ENCODE measurements at regions not wholly inside any gene's neighbourhood (a gene's known extent, or its start where the extent isn't known, plus 50 kb on each side); places are given as distances from the start of the nearest gene placed in this dataset.

DNA sequence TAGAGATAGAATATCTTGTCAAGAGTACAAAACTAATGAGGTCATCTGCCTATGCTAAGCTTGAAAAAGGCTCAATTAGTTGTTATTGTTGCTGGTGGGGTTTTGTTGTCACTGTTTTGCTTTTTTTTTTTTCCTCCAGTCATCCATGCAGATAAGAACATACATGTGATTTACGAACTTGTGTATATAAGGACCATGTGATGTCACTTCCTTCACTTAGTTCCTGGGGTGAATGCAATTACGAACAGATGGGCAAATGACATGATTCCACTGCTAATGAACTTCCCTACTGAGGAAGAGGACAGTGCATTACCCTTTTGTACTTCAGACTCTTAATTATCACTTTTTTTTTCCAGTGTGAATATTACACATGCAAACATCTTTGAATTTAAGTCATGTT is 1175.3 kb upstream of the GJE1 start:
- TF ChIP-seq POLR2A (IDR thresholded peaks at IDR 0.05): no peak
- TF ChIP-seq, protein P1, sequence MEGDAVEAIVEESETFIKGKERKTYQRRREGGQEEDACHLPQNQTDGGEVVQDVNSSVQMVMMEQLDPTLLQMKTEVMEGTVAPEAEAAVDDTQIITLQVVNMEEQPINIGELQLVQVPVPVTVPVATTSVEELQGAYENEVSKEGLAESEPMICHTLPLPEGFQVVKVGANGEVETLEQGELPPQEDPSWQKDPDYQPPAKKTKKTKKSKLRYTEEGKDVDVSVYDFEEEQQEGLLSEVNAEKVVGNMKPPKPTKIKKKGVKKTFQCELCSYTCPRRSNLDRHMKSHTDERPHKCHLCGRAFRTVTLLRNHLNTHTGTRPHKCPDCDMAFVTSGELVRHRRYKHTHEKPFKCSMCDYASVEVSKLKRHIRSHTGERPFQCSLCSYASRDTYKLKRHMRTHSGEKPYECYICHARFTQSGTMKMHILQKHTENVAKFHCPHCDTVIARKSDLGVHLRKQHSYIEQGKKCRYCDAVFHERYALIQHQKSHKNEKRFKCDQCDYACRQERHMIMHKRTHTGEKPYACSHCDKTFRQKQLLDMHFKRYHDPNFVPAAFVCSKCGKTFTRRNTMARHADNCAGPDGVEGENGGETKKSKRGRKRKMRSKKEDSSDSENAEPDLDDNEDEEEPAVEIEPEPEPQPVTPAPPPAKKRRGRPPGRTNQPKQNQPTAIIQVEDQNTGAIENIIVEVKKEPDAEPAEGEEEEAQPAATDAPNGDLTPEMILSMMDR (IDR thresholded peaks at IDR 0.05 in 4 of 5, conservative IDR thresholded peaks at IDR 0.05 in 1 of 5): no peak
